MCF 10A (cell line): ENCODE measurements at regions not wholly inside any gene's neighbourhood (a gene's known extent, or its start where the extent isn't known, plus 50 kb on each side); places are given as distances from the start of the nearest gene placed in this dataset.

ENCODE experiments used
- BruUV-seq: library from RNA; stranded (reverse); fragments of 400-500 nt; replicated peaks from 2 replicates; lab custom pipeline; 2021; lab: Mats Ljungman, UMichigan
- CTCF ChIA-PET: fragments of 300-600 bp; sonication (Branson Sonifier 250); formaldehyde crosslinking; extraction: SDS; loops from one replicate; lab custom pipeline; 2021; ENCODE audit warnings: antibody characterized with exemption, inconsistent platforms; lab: Yijun Ruan, JAX
- POLR2A ChIA-PET: fragments of 300-600, 350-650 bp; sonication (Branson Sonifier 250); formaldehyde crosslinking; extraction: SDS; loops from one replicate; lab custom pipeline; 2020; ENCODE audit warnings: antibody characterized with exemption, inconsistent platforms; lab: Yijun Ruan, JAX
- DNase-seq: peaks from one replicate; pipeline ENCODE4 v3.0.0-alpha.2; 2018; ENCODE audit not compliant: unreplicated experiment
- H3K27ac Mint-ChIP-seq: one replicate; pipeline ENCODE4 v1.8.0; 2022; ENCODE audit warnings: mild to moderate bottlenecking, low read depth, mixed read lengths; ENCODE audit not compliant: unreplicated experiment
- H3K27me3 Mint-ChIP-seq: one replicate; pipeline ENCODE4 v1.8.0; 2022; ENCODE audit warnings: mixed read lengths; ENCODE audit not compliant: insufficient read depth, unreplicated experiment
- H3K36me3 Mint-ChIP-seq: one replicate; pipeline ENCODE4 v1.8.0; 2022; ENCODE audit warnings: mild to moderate bottlenecking, moderate library complexity, mixed read lengths; ENCODE audit not compliant: insufficient read depth, unreplicated experiment
- H3K4me1 Mint-ChIP-seq: one replicate; pipeline ENCODE4 v1.8.0; 2022; ENCODE audit warnings: mixed read lengths; ENCODE audit not compliant: insufficient read depth, unreplicated experiment
- H3K4me3 Mint-ChIP-seq: one replicate; pipeline ENCODE4 v1.8.0; 2022; ENCODE audit warnings: mild to moderate bottlenecking, moderate library complexity, mixed read lengths; ENCODE audit not compliant: unreplicated experiment
- H3K9me3 Mint-ChIP-seq: one replicate; pipeline ENCODE4 v1.8.0; 2022; ENCODE audit warnings: mixed read lengths; ENCODE audit not compliant: unreplicated experiment
- intact Hi-C: fragments of 100-400 bp; cut with micrococcal nuclease; formaldehyde crosslinking; loops from 2 replicates; pipeline ENCODE4 v1.14.1; 2022
- TF ChIP-seq, protein P1 (sequence below): fragments of 200-600 bp; IDR thresholded peaks from one replicate; pipeline ENCODE4 v1.8.0; 2022; ENCODE audit warnings: antibody characterized with exemption, mild to moderate bottlenecking; ENCODE audit not compliant: unreplicated experiment

GRCh38 chr11:95469258-95469657 is 238.3 kb upstream of the SESN3 start:
- Mint-ChIP-seq H3K4me3 (no peak overlapping the region), H3K27me3 (no peaks in the 10 kb centered on the region), H3K4me1 (no peaks in the 10 kb centered on the region), H3K36me3 (no peaks in the 10 kb centered on the region), H3K9me3 (no peaks in the 10 kb centered on the region), H3K27ac (no peak overlapping the region)
- POLR2A ChIA-PET = no interaction called here
- DNase-seq = no peak
- intact Hi-C loops = no loop called here
- BruUV-seq = no TSS peak
- CTCF ChIA-PET = interaction anchor here (0.7 kb wide), 1 partner anchor 37 kb away, joined by 3 read pairs; no protein-coding TSS in a partner anchor
- TF ChIP-seq, protein P1, sequence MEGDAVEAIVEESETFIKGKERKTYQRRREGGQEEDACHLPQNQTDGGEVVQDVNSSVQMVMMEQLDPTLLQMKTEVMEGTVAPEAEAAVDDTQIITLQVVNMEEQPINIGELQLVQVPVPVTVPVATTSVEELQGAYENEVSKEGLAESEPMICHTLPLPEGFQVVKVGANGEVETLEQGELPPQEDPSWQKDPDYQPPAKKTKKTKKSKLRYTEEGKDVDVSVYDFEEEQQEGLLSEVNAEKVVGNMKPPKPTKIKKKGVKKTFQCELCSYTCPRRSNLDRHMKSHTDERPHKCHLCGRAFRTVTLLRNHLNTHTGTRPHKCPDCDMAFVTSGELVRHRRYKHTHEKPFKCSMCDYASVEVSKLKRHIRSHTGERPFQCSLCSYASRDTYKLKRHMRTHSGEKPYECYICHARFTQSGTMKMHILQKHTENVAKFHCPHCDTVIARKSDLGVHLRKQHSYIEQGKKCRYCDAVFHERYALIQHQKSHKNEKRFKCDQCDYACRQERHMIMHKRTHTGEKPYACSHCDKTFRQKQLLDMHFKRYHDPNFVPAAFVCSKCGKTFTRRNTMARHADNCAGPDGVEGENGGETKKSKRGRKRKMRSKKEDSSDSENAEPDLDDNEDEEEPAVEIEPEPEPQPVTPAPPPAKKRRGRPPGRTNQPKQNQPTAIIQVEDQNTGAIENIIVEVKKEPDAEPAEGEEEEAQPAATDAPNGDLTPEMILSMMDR = no peak

DNA sequence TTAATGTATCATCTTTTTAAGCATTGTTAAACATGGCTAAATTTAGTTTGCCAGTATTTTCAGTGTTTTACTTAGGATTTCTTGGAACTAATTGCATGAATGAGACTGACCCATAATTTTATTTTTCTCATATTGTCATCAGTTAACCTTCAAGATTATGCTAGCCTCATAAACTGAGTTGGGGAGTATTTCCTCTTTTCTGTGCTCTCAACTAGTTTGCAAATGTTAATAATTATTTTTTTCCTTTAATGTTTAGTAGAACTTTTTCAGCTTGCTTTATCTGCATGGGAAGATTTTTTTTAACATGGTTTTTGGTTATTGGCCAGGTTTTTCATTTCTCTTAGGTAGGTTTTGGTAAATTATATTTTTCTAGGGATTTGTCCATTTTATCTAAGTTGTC is 235.4 kb upstream of the SESN3 start:
- BruUV-seq = no TSS peak
- Mint-ChIP-seq H3K4me1 (no peaks in the 10 kb centered on the region), H3K9me3 (no peaks in the 10 kb centered on the region), H3K4me3 (no peak overlapping the region), H3K27me3 (no peaks in the 10 kb centered on the region), H3K36me3 (no peaks in the 10 kb centered on the region), H3K27ac (no peak overlapping the region)
- intact Hi-C loops = no loop called here
- ChIA-PET POLR2A (no interaction called here), CTCF (no interaction called here)
- DNase-seq = no peak
- TF ChIP-seq, protein P1 = no peak

- Mint-ChIP-seq H3K36me3 (no peaks in the 10 kb centered on the region), H3K4me3 (no peak overlapping the region), H3K9me3 (no peaks in the 10 kb centered on the region), H3K4me1 (no peaks in the 10 kb centered on the region), H3K27me3 (no peaks in the 10 kb centered on the region), H3K27ac (no peak overlapping the region)
- intact Hi-C loops = no loop called here
- ChIA-PET CTCF (no interaction called here), POLR2A (no interaction called here)
- BruUV-seq = no TSS peak
- DNase-seq = no peak
- TF ChIP-seq, protein P1 = no peak
Observed at GRCh38 chr11:95465887-95466286, 234.9 kb upstream of the SESN3 start.

DNA sequence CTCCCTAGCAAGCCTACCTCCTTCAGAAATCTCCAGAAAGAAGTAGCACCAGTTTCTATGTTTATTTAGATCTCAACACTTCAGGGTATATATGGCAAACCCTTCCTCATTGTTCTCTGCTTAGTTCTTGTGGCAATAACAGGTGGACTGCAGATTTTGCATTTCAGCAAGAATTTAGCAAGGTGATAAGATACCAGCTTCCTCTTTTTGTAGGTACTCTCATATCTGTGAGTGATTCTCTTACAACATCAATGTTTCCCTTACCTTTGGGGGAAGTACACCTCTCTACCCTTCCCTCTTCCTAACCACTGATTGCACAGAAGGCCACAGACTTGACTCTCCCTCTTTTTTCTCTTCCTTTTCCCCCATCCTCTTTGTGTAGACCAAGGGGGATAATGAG is 230.9 kb upstream of the SESN3 start:
- Mint-ChIP-seq H3K27ac (no peak overlapping the region), H3K4me3 (no peak overlapping the region), H3K4me1 (no peaks in the 10 kb centered on the region), H3K27me3 (no peaks in the 10 kb centered on the region), H3K9me3 (no peaks in the 10 kb centered on the region), H3K36me3 (no peaks in the 10 kb centered on the region)
- POLR2A ChIA-PET = no interaction called here
- TF ChIP-seq, protein P1 = no peak
- intact Hi-C loops = no loop called here
- no peak for DNase-seq
- CTCF ChIA-PET = interaction anchor here (0.6 to 1.1 kb wide), 5 partner anchors 8 to 164 kb away, joined by 3 to 5 read pairs (median 3); no protein-coding TSS in a partner anchor
- BruUV-seq = no TSS peak
